K562 (cell line): ENCODE measurements at regions not wholly inside any gene's neighbourhood (a gene's known extent, or its start where the extent isn't known, plus 50 kb on each side); places are given as distances from the start of the nearest gene placed in this dataset.

Source experiments
- ATAC-seq: fragments of 200-7000 bp; cut with Tn5 transposase; 3 replicates; pipeline ENCODE4 v1.9.1; 2020; ENCODE audit warnings: moderate library complexity
- BruUV-seq: library from RNA; stranded (reverse); fragments of 400-500 nt; replicated peaks from 2 replicates; lab custom pipeline; 2021; lab: Mats Ljungman, UMichigan
- CTCF ChIA-PET: fragments of 300-600 bp; formaldehyde crosslinking; extraction: SDS; loops from one replicate; lab custom pipeline; 2021; ENCODE audit warnings: low intra/inter-chr PET ratio; lab: Yijun Ruan, JAX
- POLR2A ChIA-PET: fragments of 300-600, 350-650 bp; sonication (Branson Sonifier 250); formaldehyde crosslinking; extraction: SDS; loops from one replicate; lab custom pipeline; 2021; ENCODE audit warnings: antibody characterized with exemption, inconsistent platforms; lab: Yijun Ruan, JAX
- DNase-seq, 4 experiments: peaks; one replicate each; pipeline versions ENCODE4 v3.0.0 to v3.0.0-alpha.2; 2011 to 2018; ENCODE audit warnings: low spot score in 3 of 4, mixed read lengths in 3 of 4; ENCODE audit errors: extremely low read depth in 1 of 4
- FAIRE-seq: peaks from 2 replicates; lab custom pipeline; 2011; peaks lifted over from hg19 to GRCh38; lab: Jason Lieb, UNC
- H2AFZ ChIP-seq: 2 replicates; pipeline ENCODE4 v1.6.0; 2011; ENCODE audit warnings: low read depth, low read length, control low read depth, inconsistent platforms
- H3K27ac ChIP-seq: fragments of 200-600 bp; 3 replicates; pipeline ENCODE4 v1.8.0; 2011; ENCODE audit warnings: low read depth, mild to moderate bottlenecking, control low read depth, inconsistent platforms, low read length, moderate library complexity, mixed read lengths; ENCODE audit errors: extremely low read depth
- H3K27me3 ChIP-seq, 2 experiments: fragments of 300-600 bp in 1 of 2; 2 replicates in 1 of 2; 3 replicates in 1 of 2; pipeline versions ENCODE4 v1.6.0 to v1.8.0; 2011; ENCODE audit warnings: inconsistent platforms in 2 of 2, low read length in 2 of 2, mild to moderate bottlenecking in 1 of 2, mixed read lengths in 1 of 2, moderate library complexity in 1 of 2; ENCODE audit not compliant: control insufficient read depth in 2 of 2, insufficient read depth in 2 of 2
- H3K36me3 ChIP-seq: fragments of 300-600 bp; 3 replicates; pipeline ENCODE4 v1.8.0; 2011; ENCODE audit warnings: mild to moderate bottlenecking, low read length, inconsistent platforms; ENCODE audit not compliant: control insufficient read depth, insufficient read depth
- H3K4me1 ChIP-seq, 2 experiments: fragments of 200-600 bp in 1 of 2; replicated peaks in 1 of 2; 2 replicates in 1 of 2; 3 replicates in 1 of 2; pipeline versions ENCODE4 v1.5.1 to v1.8.0; 2011; ENCODE audit warnings: inconsistent platforms in 2 of 2, low read length in 2 of 2, mild to moderate bottlenecking in 1 of 2, mixed read lengths in 1 of 2, moderate library complexity in 1 of 2; ENCODE audit not compliant: control insufficient read depth in 2 of 2, insufficient read depth in 2 of 2
- H3K4me2 ChIP-seq: 2 replicates; pipeline ENCODE4 v1.6.1; 2011; ENCODE audit warnings: low read length, control low read depth, inconsistent platforms, mixed read lengths; ENCODE audit not compliant: insufficient read depth
- H3K4me3 ChIP-seq: fragments of 200-600 bp; sonication (generic), shearing (Covaris generic); 2 replicates; pipeline ENCODE4 v1.5.1; 2016; ENCODE audit warnings: control low read depth, inconsistent platforms
- H3K79me2 ChIP-seq: fragments of 200-600 bp; 3 replicates; pipeline ENCODE4 v1.8.0; 2011; ENCODE audit warnings: low read length, inconsistent platforms; ENCODE audit not compliant: control insufficient read depth, insufficient read depth
- H3K9ac ChIP-seq, 2 experiments: 2 replicates each; pipeline versions ENCODE4 v1.6.0 to v1.6.1; 2011; ENCODE audit warnings: low read depth in 2 of 2, low read length in 2 of 2, control low read depth in 1 of 2, inconsistent platforms in 1 of 2, mild to moderate bottlenecking in 1 of 2, mixed read lengths in 1 of 2; ENCODE audit not compliant: insufficient read depth in 1 of 2
- H3K9me1 ChIP-seq: one replicate; pipeline ENCODE4 v1.6.0; 2011; ENCODE audit warnings: inconsistent platforms, mild to moderate bottlenecking, low read length, moderate library complexity; ENCODE audit not compliant: control insufficient read depth, insufficient read depth
- H3K9me3 ChIP-seq: replicated peaks from 2 replicates; pipeline ENCODE4 v1.5.1; 2011; ENCODE audit warnings: low read depth, low read length, inconsistent platforms; ENCODE audit not compliant: control insufficient read depth, insufficient read depth
- H4K20me1 ChIP-seq: replicated peaks from 2 replicates; pipeline ENCODE4 v1.6.1; 2011; ENCODE audit warnings: low read length, inconsistent platforms, mixed read lengths; ENCODE audit not compliant: control insufficient read depth, insufficient read depth
- ESRRA ChIP-seq: fragments of 450-650 bp; IDR thresholded peaks from 2 replicates; pipeline ENCODE4 v1.6.1; 2014; ENCODE audit warnings: low read depth, mild to moderate bottlenecking, moderate library complexity, borderline replicate concordance
- IFI16 ChIP-seq: fragments of 250-450 bp; sonication (Bioruptor Pico); IDR thresholded peaks from 2 replicates; pipeline ENCODE4 v2.1.2; 2022; ENCODE audit warnings: mild to moderate bottlenecking, inconsistent platforms
- NBN ChIP-seq: fragments of 450-650 bp; IDR thresholded peaks from 2 replicates; pipeline ENCODE4 v1.6.1; 2016; ENCODE audit warnings: low read depth, mild to moderate bottlenecking
- NR1H2 ChIP-seq: sonication (generic); formaldehyde crosslinking; IDR thresholded peaks from 2 replicates; pipeline ENCODE4 v1.4.0; 2020; ENCODE audit warnings: mild to moderate bottlenecking, missing genetic modification reagents
- NR2C1 ChIP-seq, 2 experiments: fragments of 450-650 bp; IDR thresholded peaks; 2 replicates each; pipeline ENCODE4 v1.6.1; 2017; ENCODE audit warnings: mild to moderate bottlenecking in 2 of 2, antibody characterized with exemption in 1 of 2, inconsistent platforms in 1 of 2, missing compliant biosample characterization in 1 of 2, missing genetic modification characterization in 1 of 2
- TRIM28 ChIP-seq: fragments of 450-650 bp; IDR thresholded peaks from 2 replicates; pipeline ENCODE4 v1.6.1; 2017
- WGBS: fragments of 100-300 bp; shearing (Covaris generic); methylation state at CpG from one replicate; pipeline ENCODE4 v1.1.6; 2016; ENCODE audit warnings: low coverage, mixed read lengths; ENCODE audit not compliant: insufficient coverage; ENCODE audit errors: missing lambda C conversion rate; 5-methylcytosine and 5-hydroxymethylcytosine counted together
- in situ Hi-C: fragments of 300-500 bp; cut with MboI; formaldehyde crosslinking; loops from 4 replicates; pipeline ENCODE4 v1.15.0; 2018; ENCODE audit warnings: inconsistent platforms, mixed read lengths
- intact Hi-C: fragments of 100-400 bp; cut with micrococcal nuclease; formaldehyde crosslinking; loops from 2 replicates; pipeline ENCODE4 v1.14.2; 2022
- TF ChIP-seq, protein P1 (sequence below), 3 experiments: fragments of 200-800 bp in 1 of 3; fragments of 250-450 bp in 1 of 3; fragments of 450-650 bp in 1 of 3; sonication (Bioruptor Pico) in 1 of 3; sonication (Bioruptor generic) in 1 of 3; formaldehyde crosslinking in 1 of 3; IDR thresholded peaks; 2 replicates each; pipeline versions ENCODE4 v1.6.1 to v1.8.0; 2016 to 2022; ENCODE audit warnings: mild to moderate bottlenecking in 2 of 3, missing genetic modification characterization in 2 of 3, missing compliant biosample characterization in 1 of 3, moderate library complexity in 1 of 3
- TF ChIP-seq, protein P2 (sequence below): sonication (generic); formaldehyde crosslinking; IDR thresholded peaks from 2 replicates; pipeline ENCODE4 v1.5.0; 2020; ENCODE audit warnings: missing genetic modification reagents
- TF ChIP-seq, protein P3 (sequence below), 2 experiments: fragments of 450-650 bp in 1 of 2; sonication (generic) in 1 of 2; formaldehyde crosslinking in 1 of 2; IDR thresholded peaks; 2 replicates each; pipeline versions ENCODE4 v1.7.1 to v1.9.0; 2016 to 2022; ENCODE audit warnings: inconsistent platforms in 1 of 2, mild to moderate bottlenecking in 1 of 2, missing genetic modification reagents in 1 of 2

DNA sequence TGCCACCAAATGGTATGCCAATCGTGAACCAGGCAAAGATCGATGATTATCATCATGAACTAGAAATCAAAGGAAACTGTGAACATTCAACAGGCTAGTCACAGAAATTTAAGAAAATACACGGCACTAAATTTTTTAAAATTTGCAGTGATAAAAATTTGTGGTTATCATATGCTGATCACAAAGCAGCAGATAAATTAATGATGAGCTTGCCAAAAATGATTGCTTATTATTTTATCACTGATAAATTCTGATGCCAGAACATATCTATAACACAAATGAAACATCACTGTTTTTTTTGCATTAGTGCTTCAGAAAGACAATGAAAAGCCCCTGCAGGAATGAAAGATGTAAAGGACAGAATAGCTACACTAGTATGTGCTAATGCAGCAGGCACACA, 1413.2 kb upstream of the MAP3K7 start:
- Histone ChIP-seq H3K27me3 (no peaks in the 10 kb centered on the region), H2AFZ (no peak overlapping the region), H4K20me1 (no peaks in the 10 kb centered on the region), H3K36me3 (no peaks in the 10 kb centered on the region), H3K9me3 (no peaks in the 10 kb centered on the region), H3K9ac (no peak overlapping the region), H3K79me2 (no peaks in the 10 kb centered on the region), H3K4me2 (no peak overlapping the region), H3K9me1 (no peaks in the 10 kb centered on the region), H3K27ac (no peak overlapping the region), H3K4me1 (no peaks in the 10 kb centered on the region), H3K4me3 (no peak overlapping the region)
- intact Hi-C loops (no loop called here), in situ Hi-C loops (no loop called here)
- no TSS peak for BruUV-seq
- CTCF ChIA-PET: no interaction called here
- no peak for ATAC-seq
- POLR2A ChIA-PET: no interaction called here
- no peak for DNase-seq
- 2% methylated on average over 3 of the region's 3 CpGs for WGBS
- FAIRE-seq: no peak
- TF ChIP-seq IFI16 (no peak), NR2C1 (IDR thresholded peaks at IDR 0.05) (no peak), NR2C1 (tag; IDR thresholded peaks at IDR 0.05) (no peak), ESRRA (no peak), TRIM28 (no peak), NBN (no peak), NR1H2 (CRISPR knock-in tag) (no peak)
- TF ChIP-seq, protein P1, sequence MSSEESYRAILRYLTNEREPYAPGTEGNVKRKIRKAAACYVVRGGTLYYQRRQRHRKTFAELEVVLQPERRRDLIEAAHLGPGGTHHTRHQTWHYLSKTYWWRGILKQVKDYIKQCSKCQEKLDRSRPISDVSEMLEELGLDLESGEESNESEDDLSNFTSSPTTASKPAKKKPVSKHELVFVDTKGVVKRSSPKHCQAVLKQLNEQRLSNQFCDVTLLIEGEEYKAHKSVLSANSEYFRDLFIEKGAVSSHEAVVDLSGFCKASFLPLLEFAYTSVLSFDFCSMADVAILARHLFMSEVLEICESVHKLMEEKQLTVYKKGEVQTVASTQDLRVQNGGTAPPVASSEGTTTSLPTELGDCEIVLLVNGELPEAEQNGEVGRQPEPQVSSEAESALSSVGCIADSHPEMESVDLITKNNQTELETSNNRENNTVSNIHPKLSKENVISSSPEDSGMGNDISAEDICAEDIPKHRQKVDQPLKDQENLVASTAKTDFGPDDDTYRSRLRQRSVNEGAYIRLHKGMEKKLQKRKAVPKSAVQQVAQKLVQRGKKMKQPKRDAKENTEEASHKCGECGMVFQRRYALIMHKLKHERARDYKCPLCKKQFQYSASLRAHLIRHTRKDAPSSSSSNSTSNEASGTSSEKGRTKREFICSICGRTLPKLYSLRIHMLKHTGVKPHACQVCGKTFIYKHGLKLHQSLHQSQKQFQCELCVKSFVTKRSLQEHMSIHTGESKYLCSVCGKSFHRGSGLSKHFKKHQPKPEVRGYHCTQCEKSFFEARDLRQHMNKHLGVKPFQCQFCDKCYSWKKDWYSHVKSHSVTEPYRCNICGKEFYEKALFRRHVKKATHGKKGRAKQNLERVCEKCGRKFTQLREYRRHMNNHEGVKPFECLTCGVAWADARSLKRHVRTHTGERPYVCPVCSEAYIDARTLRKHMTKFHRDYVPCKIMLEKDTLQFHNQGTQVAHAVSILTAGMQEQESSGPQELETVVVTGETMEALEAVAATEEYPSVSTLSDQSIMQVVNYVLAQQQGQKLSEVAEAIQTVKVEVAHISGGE (CRISPR knock-in tag; IDR thresholded peaks at IDR 0.05): no peak
- TF ChIP-seq, protein P2, sequence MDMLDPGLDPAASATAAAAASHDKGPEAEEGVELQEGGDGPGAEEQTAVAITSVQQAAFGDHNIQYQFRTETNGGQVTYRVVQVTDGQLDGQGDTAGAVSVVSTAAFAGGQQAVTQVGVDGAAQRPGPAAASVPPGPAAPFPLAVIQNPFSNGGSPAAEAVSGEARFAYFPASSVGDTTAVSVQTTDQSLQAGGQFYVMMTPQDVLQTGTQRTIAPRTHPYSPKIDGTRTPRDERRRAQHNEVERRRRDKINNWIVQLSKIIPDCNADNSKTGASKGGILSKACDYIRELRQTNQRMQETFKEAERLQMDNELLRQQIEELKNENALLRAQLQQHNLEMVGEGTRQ (CRISPR knock-in tag): no peak
- TF ChIP-seq, protein P3, sequence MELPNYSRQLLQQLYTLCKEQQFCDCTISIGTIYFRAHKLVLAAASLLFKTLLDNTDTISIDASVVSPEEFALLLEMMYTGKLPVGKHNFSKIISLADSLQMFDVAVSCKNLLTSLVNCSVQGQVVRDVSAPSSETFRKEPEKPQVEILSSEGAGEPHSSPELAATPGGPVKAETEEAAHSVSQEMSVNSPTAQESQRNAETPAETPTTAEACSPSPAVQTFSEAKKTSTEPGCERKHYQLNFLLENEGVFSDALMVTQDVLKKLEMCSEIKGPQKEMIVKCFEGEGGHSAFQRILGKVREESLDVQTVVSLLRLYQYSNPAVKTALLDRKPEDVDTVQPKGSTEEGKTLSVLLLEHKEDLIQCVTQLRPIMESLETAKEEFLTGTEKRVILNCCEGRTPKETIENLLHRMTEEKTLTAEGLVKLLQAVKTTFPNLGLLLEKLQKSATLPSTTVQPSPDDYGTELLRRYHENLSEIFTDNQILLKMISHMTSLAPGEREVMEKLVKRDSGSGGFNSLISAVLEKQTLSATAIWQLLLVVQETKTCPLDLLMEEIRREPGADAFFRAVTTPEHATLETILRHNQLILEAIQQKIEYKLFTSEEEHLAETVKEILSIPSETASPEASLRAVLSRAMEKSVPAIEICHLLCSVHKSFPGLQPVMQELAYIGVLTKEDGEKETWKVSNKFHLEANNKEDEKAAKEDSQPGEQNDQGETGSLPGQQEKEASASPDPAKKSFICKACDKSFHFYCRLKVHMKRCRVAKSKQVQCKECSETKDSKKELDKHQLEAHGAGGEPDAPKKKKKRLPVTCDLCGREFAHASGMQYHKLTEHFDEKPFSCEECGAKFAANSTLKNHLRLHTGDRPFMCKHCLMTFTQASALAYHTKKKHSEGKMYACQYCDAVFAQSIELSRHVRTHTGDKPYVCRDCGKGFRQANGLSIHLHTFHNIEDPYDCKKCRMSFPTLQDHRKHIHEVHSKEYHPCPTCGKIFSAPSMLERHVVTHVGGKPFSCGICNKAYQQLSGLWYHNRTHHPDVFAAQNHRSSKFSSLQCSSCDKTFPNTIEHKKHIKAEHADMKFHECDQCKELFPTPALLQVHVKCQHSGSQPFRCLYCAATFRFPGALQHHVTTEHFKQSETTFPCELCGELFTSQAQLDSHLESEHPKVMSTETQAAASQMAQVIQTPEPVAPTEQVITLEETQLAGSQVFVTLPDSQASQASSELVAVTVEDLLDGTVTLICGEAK (IDR thresholded peaks at IDR 0.05): no peak
- TF ChIP-seq, protein P3 (CRISPR knock-in tag; IDR thresholded peaks at IDR 0.05): no peak
